Gastrocnemius medialis (tissue), 4 donors: ENCODE measurements at regions not wholly inside any gene's neighbourhood (a gene's known extent, or its start where the extent isn't known, plus 50 kb on each side); places are given as distances from the start of the nearest gene placed in this dataset.

ENCODE experiments used
- ATAC-seq, 2 donors: fragments of 150-250 bp; one replicate each; pipeline ENCODE4 v1.9.1; 2016
- DNase-seq, 2 donors: peaks; one replicate each; pipeline ENCODE4 v3.0.0-alpha.2; 2019
- H3K27ac ChIP-seq, 4 donors: fragments of 200-600 bp; sonication (generic); 1 replicate in 1 of 4; 2 replicates in 3 of 4; pipeline ENCODE4 v1.5.1; 2016 to 2018; ENCODE audit warnings: mild to moderate bottlenecking in 2 of 4, moderate library complexity in 1 of 4
- H3K27me3 ChIP-seq, 3 donors: fragments of 200-600 bp; sonication (generic) in 2 of 3; 1 replicate in 1 of 3; 2 replicates in 2 of 3; pipeline versions ENCODE4 v1.5.1 to v1.6.0; 2016 to 2019; ENCODE audit warnings: mild to moderate bottlenecking in 1 of 3, moderate library complexity in 1 of 3
- H3K36me3 ChIP-seq, 2 donors: fragments of 200-600 bp; sonication (generic) in 1 of 2; one replicate each; pipeline ENCODE4 v1.5.1; 2017 to 2018
- H3K4me1 ChIP-seq, 2 donors: fragments of 200-600 bp; sonication (generic) in 1 of 2; one replicate each; pipeline ENCODE4 v1.5.1; 2016 to 2017; ENCODE audit warnings: mild to moderate bottlenecking in 2 of 2
- H3K4me3 ChIP-seq, 4 donors: fragments of 200-600 bp; sonication (generic) in 3 of 4; 1 replicate in 1 of 4; 2 replicates in 3 of 4; pipeline ENCODE4 v1.5.1; 2016 to 2019; ENCODE audit warnings: mild to moderate bottlenecking in 2 of 4
- H3K9me3 ChIP-seq, 3 donors: fragments of 200-600 bp; sonication (generic) in 2 of 3; 1 replicate in 1 of 3; 2 replicates in 2 of 3; pipeline ENCODE4 v1.5.1; 2016 to 2019
- POLR2A ChIP-seq, 2 donors: fragments of 450-650 bp; IDR thresholded peaks; one replicate each; pipeline ENCODE4 v1.6.1; 2017; ENCODE audit warnings: antibody characterized with exemption in 2 of 2, mild to moderate bottlenecking in 2 of 2, moderate library complexity in 2 of 2
- in situ Hi-C, 4 donors: fragments of 200-750 bp; cut with MboI; loops; one replicate each; pipeline versions ENCODE4 v1.15.0 to v1.8.0; 2017; ENCODE audit warnings: low sequenced_read_pairs in 4 of 4
- intact Hi-C: fragments of 100-400 bp; cut with DNase I; formaldehyde crosslinking; loops from one replicate; pipeline ENCODE4 v1.15.1; 2023; ENCODE audit warnings: low total_unique reads
- TF ChIP-seq, protein P1 (sequence below), 5 experiments: fragments of 450-650 bp in 3 of 5; fragments of 200-600 bp in 2 of 5; sonication (generic) in 2 of 5; IDR thresholded peaks in 4 of 5; conservative IDR thresholded peaks in 1 of 5; 1 replicate in 4 of 5; 2 replicates in 1 of 5; pipeline ENCODE4 v1.5.1; 2016 to 2019; ENCODE audit warnings: antibody characterized with exemption in 5 of 5, mild to moderate bottlenecking in 3 of 5, moderate library complexity in 3 of 5

GRCh38 chr3:25023876-25024275 lies 404.2 kb upstream of the RARB start:
- no peak for ATAC-seq
- in situ Hi-C loops (loop anchor here in 2 of 4 donors (10.0 to 25.0 kb wide), 2 partner anchors 563 to 571 kb away; no protein-coding TSS in a partner anchor), intact Hi-C loops (no loop called here)
- no peaks in the 10 kb centered on the region for H3K4me1 ChIP-seq
- H3K36me3 ChIP-seq = no peaks in the 10 kb centered on the region
- H3K27me3 ChIP-seq = no peaks in the 10 kb centered on the region
- H3K9me3 ChIP-seq = no peaks in the 10 kb centered on the region
- H3K4me3 ChIP-seq = no peak overlapping the region
- no peak for DNase-seq
- TF ChIP-seq, protein P1, sequence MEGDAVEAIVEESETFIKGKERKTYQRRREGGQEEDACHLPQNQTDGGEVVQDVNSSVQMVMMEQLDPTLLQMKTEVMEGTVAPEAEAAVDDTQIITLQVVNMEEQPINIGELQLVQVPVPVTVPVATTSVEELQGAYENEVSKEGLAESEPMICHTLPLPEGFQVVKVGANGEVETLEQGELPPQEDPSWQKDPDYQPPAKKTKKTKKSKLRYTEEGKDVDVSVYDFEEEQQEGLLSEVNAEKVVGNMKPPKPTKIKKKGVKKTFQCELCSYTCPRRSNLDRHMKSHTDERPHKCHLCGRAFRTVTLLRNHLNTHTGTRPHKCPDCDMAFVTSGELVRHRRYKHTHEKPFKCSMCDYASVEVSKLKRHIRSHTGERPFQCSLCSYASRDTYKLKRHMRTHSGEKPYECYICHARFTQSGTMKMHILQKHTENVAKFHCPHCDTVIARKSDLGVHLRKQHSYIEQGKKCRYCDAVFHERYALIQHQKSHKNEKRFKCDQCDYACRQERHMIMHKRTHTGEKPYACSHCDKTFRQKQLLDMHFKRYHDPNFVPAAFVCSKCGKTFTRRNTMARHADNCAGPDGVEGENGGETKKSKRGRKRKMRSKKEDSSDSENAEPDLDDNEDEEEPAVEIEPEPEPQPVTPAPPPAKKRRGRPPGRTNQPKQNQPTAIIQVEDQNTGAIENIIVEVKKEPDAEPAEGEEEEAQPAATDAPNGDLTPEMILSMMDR (IDR thresholded peaks at IDR 0.05 in 4 of 5, conservative IDR thresholded peaks at IDR 0.05 in 1 of 5) = no peak
- TF ChIP-seq POLR2A (IDR thresholded peaks at IDR 0.05) = no peak
- no peak overlapping the region for H3K27ac ChIP-seq

GRCh38 chr3:25025236-25025635 lies 402.8 kb upstream of the RARB start:
- intact Hi-C loops (no loop called here), in situ Hi-C loops (loop anchor here in 1 of 4 donors (10.0 kb wide), 1 partner anchor 570 kb away; no protein-coding TSS in a partner anchor)
- H3K4me1 ChIP-seq = no peaks in the 10 kb centered on the region
- TF ChIP-seq, protein P1 (IDR thresholded peaks at IDR 0.05 in 4 of 5, conservative IDR thresholded peaks at IDR 0.05 in 1 of 5) = no peak
- H3K36me3 ChIP-seq = no peaks in the 10 kb centered on the region
- ATAC-seq (no peak), DNase-seq (no peak)
- no peaks in the 10 kb centered on the region for H3K9me3 ChIP-seq
- no peak overlapping the region for H3K4me3 ChIP-seq
- no peaks in the 10 kb centered on the region for H3K27me3 ChIP-seq
- H3K27ac ChIP-seq = no peak overlapping the region

- in situ Hi-C loops (loop anchor here in 1 of 4 donors (10.0 kb wide), 1 partner anchor 567 kb away; no protein-coding TSS in a partner anchor), intact Hi-C loops (no loop called here)
- Histone ChIP-seq H3K4me3 (no peak overlapping the region), H3K27me3 (no peaks in the 10 kb centered on the region), H3K36me3 (no peaks in the 10 kb centered on the region), H3K4me1 (no peaks in the 10 kb centered on the region), H3K27ac (no peak overlapping the region), H3K9me3 (no peaks in the 10 kb centered on the region)
- TF ChIP-seq, protein P1 (IDR thresholded peaks at IDR 0.05 in 4 of 5, conservative IDR thresholded peaks at IDR 0.05 in 1 of 5) = no peak
- no peak for TF ChIP-seq POLR2A (IDR thresholded peaks at IDR 0.05)
- ATAC-seq = no peak
- DNase-seq = no peak
These were observed 400.4 kb upstream of the RARB start for GRCh38 chr3:25027650-25028049.

GRCh38 chr3:25029820-25030219 lies 398.2 kb upstream of the RARB start:
- Histone ChIP-seq H3K27ac (no peak overlapping the region), H3K36me3 (no peaks in the 10 kb centered on the region), H3K27me3 (no peaks in the 10 kb centered on the region), H3K4me1 (no peaks in the 10 kb centered on the region), H3K4me3 (no peak overlapping the region), H3K9me3 (no peaks in the 10 kb centered on the region)
- in situ Hi-C loops = loop anchor here in 2 of 4 donors (10.0 kb wide), 1 partner anchor 565 kb away; no protein-coding TSS in a partner anchor
- DNase-seq = no peak
- TF ChIP-seq, protein P1 (IDR thresholded peaks at IDR 0.05 in 4 of 5, conservative IDR thresholded peaks at IDR 0.05 in 1 of 5) = no peak
- TF ChIP-seq POLR2A (IDR thresholded peaks at IDR 0.05) = no peak
- intact Hi-C loops = loop anchor here (5.0 to 10.0 kb wide), 2 partner anchors 258 to 565 kb away; no protein-coding TSS in a partner anchor
- no peak for ATAC-seq

GRCh38 chr3:25032344-25032743 lies 395.7 kb upstream of the RARB start:
- ATAC-seq (no peak), DNase-seq (no peak)
- no peaks in the 10 kb centered on the region for H3K27me3 ChIP-seq
- TF ChIP-seq, protein P1 (IDR thresholded peaks at IDR 0.05 in 4 of 5, conservative IDR thresholded peaks at IDR 0.05 in 1 of 5) = no peak
- no peak for TF ChIP-seq POLR2A (IDR thresholded peaks at IDR 0.05)
- H3K4me1 ChIP-seq = peaks cover 0 to 5% of the 10 kb centered on the region in 2 donors
- intact Hi-C loops = loop anchor here (5.0 to 10.0 kb wide), 2 partner anchors 260 to 562 kb away; no protein-coding TSS in a partner anchor
- no peak overlapping the region for H3K27ac ChIP-seq
- no peaks in the 10 kb centered on the region for H3K9me3 ChIP-seq
- in situ Hi-C loops = loop anchor here in 1 of 4 donors (10.0 kb wide), 1 partner anchor 562 kb away; no protein-coding TSS in a partner anchor
- H3K4me3 ChIP-seq = no peak overlapping the region
- H3K36me3 ChIP-seq = no peaks in the 10 kb centered on the region
